ENCODE measurements at regions not wholly inside any gene's neighbourhood (a gene's known extent, or its start where the extent isn't known, plus 50 kb on each side); places are given as distances from the start of the nearest gene placed in this dataset.

GRCh38 chr14:26392498-26392897 lies 205.3 kb downstream of the NOVA1 start:
- no peak for TF ChIP-seq CTCF (IDR thresholded peaks at IDR 0.05)
- TF ChIP-seq POLR2A (IDR thresholded peaks at IDR 0.05), result no peak
